Heart right ventricle (tissue), 16 donors: ENCODE measurements at regions not wholly inside any gene's neighbourhood (a gene's known extent, or its start where the extent isn't known, plus 50 kb on each side); places are given as distances from the start of the nearest gene placed in this dataset.

Source experiments
- ATAC-seq, 8 donors: fragments of 200-7000 bp; cut with Tn5 transposase; one replicate each; pipeline ENCODE4 v1.9.1; 2020; ENCODE audit warnings: mild to moderate bottlenecking in 8 of 8, moderate library complexity in 8 of 8, moderate number of reproducible peaks in 1 of 8
- DNase-seq, 2 donors: peaks; one replicate each; pipeline ENCODE4 v3.0.0-alpha.2; 2020
- H3K27ac ChIP-seq, 10 donors: fragments of 200-600 bp; sonication (generic) in 2 of 10; one replicate each; pipeline versions ENCODE4 v1.5.0 to v1.8.0; 2020 to 2022; ENCODE audit warnings: mild to moderate bottlenecking in 3 of 10
- H3K27me3 ChIP-seq, 7 donors: fragments of 200-600 bp; one replicate each; pipeline ENCODE4 v1.8.0; 2021 to 2022; ENCODE audit warnings: mild to moderate bottlenecking in 2 of 7
- H3K36me3 ChIP-seq, 9 donors: fragments of 200-600 bp; sonication (generic) in 1 of 9; one replicate each; pipeline versions ENCODE4 v1.5.0 to v1.8.0; 2020 to 2022; ENCODE audit warnings: mild to moderate bottlenecking in 2 of 9
- H3K4me1 ChIP-seq, 9 donors: fragments of 200-600 bp; sonication (generic) in 1 of 9; one replicate each; pipeline versions ENCODE4 v1.5.0 to v1.8.0; 2020 to 2022; ENCODE audit warnings: mild to moderate bottlenecking in 4 of 9
- H3K4me3 ChIP-seq, 10 donors: fragments of 200-600 bp; sonication (generic) in 2 of 10; one replicate each; pipeline versions ENCODE4 v1.5.0 to v1.8.0; 2020 to 2022; ENCODE audit warnings: mild to moderate bottlenecking in 7 of 10, moderate library complexity in 2 of 10
- H3K9me3 ChIP-seq, 11 donors: fragments of 200-600 bp in 10 of 11; sonication (generic) in 2 of 11; one replicate each; pipeline versions ENCODE4 v1.5.0 to v1.8.0; 2013 to 2022; ENCODE audit warnings: mild to moderate bottlenecking in 2 of 11, control low read depth in 1 of 11, moderate library complexity in 1 of 11
- CTCF ChIP-seq, 9 donors: fragments of 200-600 bp; sonication (generic) in 2 of 9; IDR thresholded peaks; one replicate each; pipeline versions ENCODE4 v1.5.0 to v1.8.0; 2021 to 2022; ENCODE audit warnings: antibody characterized with exemption in 9 of 9, mild to moderate bottlenecking in 5 of 9, moderate library complexity in 1 of 9
- WGBS, 2 donors: extraction: QIAGEN DNeasy Blood & Tissue Kit; methylation state at CpG; one replicate each; pipeline ENCODE4 v1.1.7; 2013; ENCODE audit warnings: inconsistent platforms in 1 of 2; 5-methylcytosine and 5-hydroxymethylcytosine counted together
- intact Hi-C, 10 donors: fragments of 100-400 bp; cut with DNase I; formaldehyde crosslinking; loops; one replicate each; pipeline versions ENCODE4 v1.11.1 to v1.14.2; 2022
- donor health status: Arrhythmogenic right ventricular cardiomyopathy.
- donor health status: ischemic (EF 13 %, LVEDD 7.1; RV severe dilation, severe dysfunction).
- donor health status: healthy with polysubstance abuse.
- donor health status: DM: no; HTN: yes; CAD: no.
- donor health status: DM: no; HTN: no; CAD: no.
- donor health status: ischemic (EF 25% LVEDD 6.9; RV normal size, moderate dysfunction).
- donor health status: ischemic (EF 25% LVEDD 5.7; RV mildly dilated, moderate dysfunction).
- donor health status: healthy.
- donor health status: DM: yes; HTN: yes; CAD: no.
- donor health status: Ischemic cardiomyopathy.
- donor health status: ischemic (EF 35%, LVEDD 5.7; RV mildly dilated, moderate dysfunction).
- donor health status: nonischemic (EF 11% LVEDD 7.7; RV severe dilation, severe dysfunction).
- donor health status: DM: yes; HTN: yes; CAD: no.
- donor health status: PGD.
- donor health status: ischemic (EF 29% LVEDD 5.4; RV normal size, mild dysfunction).
- donor health status: nonischemic (EF 23%, LVEDD 6.1; RV moderate dilation, normal function).

GRCh38 chr7:18239212-18239611 lies 211.6 kb upstream of the PRPS1L1 start:
- H3K27me3 ChIP-seq: no peaks in the 10 kb centered on the region
- H3K4me1 ChIP-seq: no peaks in the 10 kb centered on the region
- WGBS, 2 donors: 53 to 59% methylated on average over 3 of the region's 3 CpGs
- intact Hi-C loops: no loop called here
- TF ChIP-seq CTCF (IDR thresholded peaks at IDR 0.05): no peak
- ATAC-seq: no peak
- peaks cover 0 to 4% (median 0%) of the 10 kb centered on the region in 11 donors for H3K9me3 ChIP-seq
- no peak for DNase-seq
- H3K27ac ChIP-seq: no peak overlapping the region
- no peaks in the 10 kb centered on the region for H3K36me3 ChIP-seq
- H3K4me3 ChIP-seq: no peak overlapping the region

GRCh38 chr7:18241543-18242231 lies 214.0 kb upstream of the PRPS1L1 start:
- 94 to 95% methylated on average over 3 of the region's 3 CpGs for whole genome bisulfite sequencing, 2 donors
- no peak for TF ChIP-seq CTCF (IDR thresholded peaks at IDR 0.05)
- no peak for ATAC-seq
- Histone ChIP-seq H3K9me3 (peaks cover 0 to 4% (median 0%) of the 10 kb centered on the region in 11 donors), H3K4me3 (no peak overlapping the region), H3K36me3 (no peaks in the 10 kb centered on the region), H3K4me1 (no peaks in the 10 kb centered on the region), H3K27me3 (no peaks in the 10 kb centered on the region), H3K27ac (no peak overlapping the region)
- DNase-seq: no peak
- intact Hi-C loops: no loop called here

- ATAC-seq: no peak
- Histone ChIP-seq H3K4me3 (no peak overlapping the region), H3K4me1 (no peaks in the 10 kb centered on the region), H3K36me3 (no peaks in the 10 kb centered on the region), H3K9me3 (peaks cover 0 to 17% (median 4%) of the 10 kb centered on the region in 11 donors), H3K27me3 (no peaks in the 10 kb centered on the region), H3K27ac (no peak overlapping the region)
- WGBS, 2 donors: 79 to 81% methylated on average over 3 of the region's 3 CpGs
- TF ChIP-seq CTCF (IDR thresholded peaks at IDR 0.05): no peak
- intact Hi-C loops: no loop called here
- DNase-seq: no peak
Measured at GRCh38 chr7:18243731-18244130, 216.1 kb upstream of the PRPS1L1 start.

GRCh38 chr7:18250133-18250532 lies 222.5 kb upstream of the PRPS1L1 start:
- Histone ChIP-seq H3K36me3 (no peaks in the 10 kb centered on the region), H3K27ac (no peak overlapping the region), H3K4me3 (no peak overlapping the region), H3K9me3 (peaks cover 0 to 72% (median 29%) of the 10 kb centered on the region in 11 donors), H3K4me1 (no peaks in the 10 kb centered on the region), H3K27me3 (no peaks in the 10 kb centered on the region)
- intact Hi-C loops: no loop called here
- DNase-seq (no peak), ATAC-seq (no peak)
- TF ChIP-seq CTCF (IDR thresholded peaks at IDR 0.05): no peak
